ENCODE measurements at regions not wholly inside any gene's neighbourhood (a gene's known extent, or its start where the extent isn't known, plus 50 kb on each side); places are given as distances from the start of the nearest gene placed in this dataset.

DNA sequence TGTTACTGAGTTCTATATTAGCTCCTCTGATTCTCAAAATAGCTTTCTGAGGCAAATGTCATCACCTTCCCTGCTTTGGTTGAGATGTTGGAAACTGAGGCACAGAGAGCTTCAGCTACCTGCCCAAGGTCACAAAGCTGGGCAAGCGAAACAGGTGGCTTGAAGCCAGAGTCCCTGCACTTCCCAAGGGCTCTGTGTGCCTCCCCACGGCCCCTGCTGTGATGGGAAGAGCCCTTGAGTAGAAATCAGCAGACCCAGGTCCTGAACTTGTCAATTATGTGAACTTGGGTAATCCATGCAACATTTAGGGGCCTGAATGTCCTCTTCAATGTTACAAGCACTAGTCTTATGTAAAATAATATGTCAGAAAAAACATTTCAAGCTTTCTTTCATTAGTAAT is 327.3 kb upstream of the PODXL start:
- TF ChIP-seq, protein P1, sequence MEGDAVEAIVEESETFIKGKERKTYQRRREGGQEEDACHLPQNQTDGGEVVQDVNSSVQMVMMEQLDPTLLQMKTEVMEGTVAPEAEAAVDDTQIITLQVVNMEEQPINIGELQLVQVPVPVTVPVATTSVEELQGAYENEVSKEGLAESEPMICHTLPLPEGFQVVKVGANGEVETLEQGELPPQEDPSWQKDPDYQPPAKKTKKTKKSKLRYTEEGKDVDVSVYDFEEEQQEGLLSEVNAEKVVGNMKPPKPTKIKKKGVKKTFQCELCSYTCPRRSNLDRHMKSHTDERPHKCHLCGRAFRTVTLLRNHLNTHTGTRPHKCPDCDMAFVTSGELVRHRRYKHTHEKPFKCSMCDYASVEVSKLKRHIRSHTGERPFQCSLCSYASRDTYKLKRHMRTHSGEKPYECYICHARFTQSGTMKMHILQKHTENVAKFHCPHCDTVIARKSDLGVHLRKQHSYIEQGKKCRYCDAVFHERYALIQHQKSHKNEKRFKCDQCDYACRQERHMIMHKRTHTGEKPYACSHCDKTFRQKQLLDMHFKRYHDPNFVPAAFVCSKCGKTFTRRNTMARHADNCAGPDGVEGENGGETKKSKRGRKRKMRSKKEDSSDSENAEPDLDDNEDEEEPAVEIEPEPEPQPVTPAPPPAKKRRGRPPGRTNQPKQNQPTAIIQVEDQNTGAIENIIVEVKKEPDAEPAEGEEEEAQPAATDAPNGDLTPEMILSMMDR (IDR thresholded peaks at IDR 0.05; ENCODE audit: low read depth, low read length) = no peak
- H3K4me3 ChIP-seq (ENCODE audit: low read depth, low read length) = no peak overlapping the region

DNA sequence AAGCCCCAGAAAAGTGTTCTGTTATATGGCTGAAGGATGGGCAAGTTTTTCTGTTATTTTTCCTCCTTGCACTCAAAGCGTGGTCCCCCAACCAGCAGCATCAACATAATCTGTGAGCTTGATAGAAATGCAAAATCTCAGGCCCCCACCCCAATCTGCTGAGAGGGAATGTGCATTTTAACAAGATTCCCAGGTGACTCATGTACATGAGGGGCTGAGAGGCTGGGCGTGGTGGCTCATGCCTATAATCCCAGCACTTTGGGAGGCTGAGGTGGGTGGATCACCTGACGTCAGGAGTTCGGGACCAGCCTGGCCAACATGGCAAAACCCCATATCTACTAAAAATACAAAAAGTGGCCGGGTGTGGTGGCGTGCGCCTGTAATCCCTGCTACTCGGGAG is 326.8 kb upstream of the PODXL start:
- TF ChIP-seq, protein P1 (IDR thresholded peaks at IDR 0.05; ENCODE audit: low read depth, low read length) = no peak
- H3K4me3 ChIP-seq (ENCODE audit: low read depth, low read length) = no peak overlapping the region

DNA sequence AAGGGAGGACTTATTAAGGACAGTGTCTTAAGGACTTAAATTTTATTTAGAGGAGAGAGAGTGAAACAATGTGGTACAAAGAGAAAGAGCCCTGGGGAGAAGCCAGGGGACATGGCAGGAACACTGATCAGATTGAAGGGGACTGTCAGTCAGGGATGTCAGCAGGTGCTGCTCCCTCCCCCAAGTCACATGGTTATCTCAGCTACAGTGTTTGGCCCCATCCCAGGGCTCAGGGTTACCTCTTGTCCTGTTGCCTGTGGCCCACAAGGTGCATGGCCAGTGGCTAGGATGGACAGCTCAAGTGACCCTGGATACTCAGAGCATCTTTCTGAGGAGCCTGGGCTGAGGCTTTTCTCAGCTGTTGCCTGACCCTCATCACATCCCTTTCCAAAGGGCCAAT is 325.9 kb upstream of the PODXL start:
- no peak overlapping the region for H3K4me3 ChIP-seq (ENCODE audit: low read depth, low read length)
- TF ChIP-seq, protein P1 (IDR thresholded peaks at IDR 0.05; ENCODE audit: low read depth, low read length) = no peak

DNA sequence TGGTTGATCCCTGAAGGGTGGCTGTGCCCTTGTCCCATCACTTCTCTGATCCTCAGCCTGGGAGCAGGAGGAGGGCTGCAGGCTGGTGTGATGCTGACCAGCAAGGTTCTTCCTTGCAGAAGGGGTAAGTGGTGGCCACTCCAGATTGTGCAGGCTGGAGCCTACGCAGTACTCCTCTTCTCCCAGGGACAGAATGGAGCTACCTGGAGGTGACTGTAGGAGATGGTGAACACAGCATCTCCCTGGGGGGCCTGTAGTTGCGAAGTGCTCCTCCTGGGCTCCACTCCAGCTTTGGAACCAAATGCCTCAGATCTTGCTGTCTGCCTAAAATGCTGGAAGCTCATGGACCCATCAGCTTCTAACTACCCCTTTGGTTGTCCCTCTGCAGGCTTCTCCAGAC is 323.6 kb upstream of the PODXL start:
- TF ChIP-seq, protein P1 (IDR thresholded peaks at IDR 0.05; ENCODE audit: low read depth, low read length) = no peak

DNA sequence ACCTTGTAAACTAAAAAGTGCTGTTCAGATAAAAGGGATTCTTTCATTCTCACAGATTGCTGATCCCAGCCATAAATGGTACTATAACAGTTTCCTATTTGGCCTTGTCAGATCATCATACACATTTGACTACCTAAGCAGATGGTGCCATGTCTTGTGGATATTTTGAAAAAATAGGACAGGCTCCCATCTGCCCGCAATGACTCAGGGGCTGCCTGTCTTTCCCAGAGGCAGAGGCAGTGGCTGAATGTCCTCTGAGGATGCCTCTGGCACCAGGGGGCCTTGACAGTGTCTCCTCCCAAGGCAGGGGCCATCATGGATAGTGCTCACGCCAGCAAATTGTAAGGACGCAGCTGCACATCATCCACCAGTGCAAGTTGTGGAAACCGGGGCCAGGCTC is 323.0 kb upstream of the PODXL start:
- H3K4me3 ChIP-seq (ENCODE audit: low read depth, low read length) = no peak overlapping the region
- TF ChIP-seq, protein P1 (IDR thresholded peaks at IDR 0.05; ENCODE audit: low read depth, low read length) = no peak

More for the DNA sequence above, 323.6 kb upstream of the PODXL start:
- no peak overlapping the region for H3K4me3 ChIP-seq (ENCODE audit: low read depth, low read length)

GRCh38 chr7:131878777-131879176 is 322.3 kb upstream of the PODXL start:
- H3K4me3 ChIP-seq (ENCODE audit: low read depth, low read length) = no peak overlapping the region

GRCh38 chr7:131873581-131873980 is 317.2 kb upstream of the PODXL start:
- TF ChIP-seq, protein P1 (IDR thresholded peaks at IDR 0.05; ENCODE audit: low read depth, low read length) = no peak
- H3K4me3 ChIP-seq (ENCODE audit: low read depth, low read length) = no peak overlapping the region

More at GRCh38 chr7:131878777-131879176, 322.3 kb upstream of the PODXL start:
- TF ChIP-seq, protein P1 (IDR thresholded peaks at IDR 0.05; ENCODE audit: low read depth, low read length) = no peak
